Right ventricle myocardium superior (tissue), 1 donor: ENCODE measurements at regions not wholly inside any gene's neighbourhood (a gene's known extent, or its start where the extent isn't known, plus 50 kb on each side); places are given as distances from the start of the nearest gene placed in this dataset.
"Not testable (repeated sequence)": the region's sequence is repeated elsewhere in the genome, so short reads cannot be mapped to it uniquely, and the experiment has no call there.

ENCODE experiments used
- ATAC-seq: fragments of 200-7000 bp; cut with Tn5 transposase; one replicate; pipeline ENCODE4 v1.9.1; 2020; ENCODE audit warnings: mild to moderate bottlenecking; ENCODE audit not compliant: poor library complexity
- DNase-seq: peaks from one replicate; pipeline ENCODE4 v3.0.0-alpha.2; 2020
- intact Hi-C: fragments of 100-400 bp; cut with DNase I; formaldehyde crosslinking; loops from one replicate; pipeline ENCODE4 v1.11.2; 2022
- donor health status: DM: no; HTN: yes; CAD: no; lungs with severe emphysema.

DNA sequence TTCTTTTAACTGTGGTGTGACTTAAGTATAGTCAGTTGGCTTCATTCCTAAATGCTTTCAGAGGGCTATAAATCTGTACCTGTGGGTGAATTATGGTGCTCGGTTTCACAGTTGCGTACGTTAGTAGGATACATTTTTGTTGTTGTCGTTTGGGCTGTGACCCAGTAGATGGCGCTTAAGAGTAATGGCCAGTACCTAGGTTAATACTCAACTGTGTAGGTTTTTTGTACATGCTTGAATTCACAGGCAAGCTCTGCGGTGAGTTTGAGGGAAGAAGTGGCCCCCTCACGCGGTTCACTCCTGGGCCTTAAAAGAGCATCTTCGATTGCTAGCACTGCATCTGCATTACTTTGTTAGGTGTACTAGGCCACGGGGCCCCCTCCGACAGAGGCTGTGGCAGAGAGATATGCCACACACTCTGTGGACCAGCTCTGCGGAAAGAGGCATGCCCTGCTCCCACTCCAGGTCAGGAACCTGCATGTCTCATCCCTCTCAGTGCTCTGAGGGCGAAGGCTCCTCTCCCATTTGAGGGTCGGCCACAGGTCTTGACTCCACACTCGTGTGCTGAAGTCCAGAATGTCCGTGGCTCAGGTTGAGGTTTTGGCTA is 224.6 kb upstream of the TBL1Y start:
- intact Hi-C loops, ATAC-seq, DNase-seq: not testable (repeated sequence)

DNA sequence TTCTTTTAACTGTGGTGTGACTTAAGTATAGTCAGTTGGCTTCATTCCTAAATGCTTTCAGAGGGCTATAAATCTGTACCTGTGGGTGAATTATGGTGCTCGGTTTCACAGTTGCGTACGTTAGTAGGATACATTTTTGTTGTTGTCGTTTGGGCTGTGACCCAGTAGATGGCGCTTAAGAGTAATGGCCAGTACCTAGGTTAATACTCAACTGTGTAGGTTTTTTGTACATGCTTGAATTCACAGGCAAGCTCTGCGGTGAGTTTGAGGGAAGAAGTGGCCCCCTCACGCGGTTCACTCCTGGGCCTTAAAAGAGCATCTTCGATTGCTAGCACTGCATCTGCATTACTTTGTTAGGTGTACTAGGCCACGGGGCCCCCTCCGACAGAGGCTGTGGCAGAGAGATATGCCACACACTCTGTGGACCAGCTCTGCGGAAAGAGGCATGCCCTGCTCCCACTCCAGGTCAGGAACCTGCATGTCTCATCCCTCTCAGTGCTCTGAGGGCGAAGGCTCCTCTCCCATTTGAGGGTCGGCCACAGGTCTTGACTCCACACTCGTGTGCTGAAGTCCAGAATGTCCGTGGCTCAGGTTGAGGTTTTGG is 208.8 kb upstream of the TBL1Y start:
- intact Hi-C loops, ATAC-seq, DNase-seq: not testable (repeated sequence)

DNA sequence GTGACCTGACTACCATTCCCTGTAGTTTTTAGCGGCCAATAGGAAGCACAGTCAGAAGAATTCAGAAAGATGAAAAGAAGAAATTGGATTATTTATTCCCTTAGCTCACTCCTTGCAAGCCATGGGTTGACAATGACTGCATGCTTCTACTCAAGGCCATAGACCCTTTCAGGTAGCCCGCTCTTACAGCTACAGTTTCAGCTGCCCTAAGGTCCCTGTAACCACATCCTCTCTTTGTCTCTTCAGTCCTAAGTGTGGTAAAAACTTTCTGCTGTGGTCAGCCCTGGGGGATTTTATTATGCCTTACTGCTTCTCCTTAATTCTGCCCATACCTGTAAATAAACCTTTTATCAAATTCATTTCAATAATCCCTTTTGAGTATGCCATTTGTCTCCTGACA is 189.1 kb upstream of the TBL1Y start:
- ATAC-seq, intact Hi-C loops, DNase-seq: not testable (repeated sequence)

DNA sequence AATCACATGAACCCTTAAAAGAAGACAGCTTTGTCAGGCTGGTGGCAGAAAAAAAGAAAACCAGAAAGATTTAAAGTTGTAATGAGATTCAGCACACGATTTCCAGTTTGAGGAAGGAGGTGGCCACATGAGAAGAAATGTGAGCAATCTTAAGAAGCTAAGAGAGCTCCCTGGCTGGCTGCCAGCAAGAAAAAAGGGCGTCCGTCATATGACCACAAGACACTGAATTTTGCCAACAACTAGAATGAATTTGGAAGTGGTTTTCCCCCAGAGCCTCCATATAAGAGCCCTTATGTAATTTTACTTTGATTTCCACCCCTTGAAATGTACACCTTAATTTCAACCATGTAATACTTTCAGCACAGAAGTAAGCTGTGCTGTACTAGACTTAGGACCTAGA is 163.3 kb upstream of the TBL1Y start:
- DNase-seq, result peak; percentile 27
- intact Hi-C loops, ATAC-seq: not testable (repeated sequence)

DNA sequence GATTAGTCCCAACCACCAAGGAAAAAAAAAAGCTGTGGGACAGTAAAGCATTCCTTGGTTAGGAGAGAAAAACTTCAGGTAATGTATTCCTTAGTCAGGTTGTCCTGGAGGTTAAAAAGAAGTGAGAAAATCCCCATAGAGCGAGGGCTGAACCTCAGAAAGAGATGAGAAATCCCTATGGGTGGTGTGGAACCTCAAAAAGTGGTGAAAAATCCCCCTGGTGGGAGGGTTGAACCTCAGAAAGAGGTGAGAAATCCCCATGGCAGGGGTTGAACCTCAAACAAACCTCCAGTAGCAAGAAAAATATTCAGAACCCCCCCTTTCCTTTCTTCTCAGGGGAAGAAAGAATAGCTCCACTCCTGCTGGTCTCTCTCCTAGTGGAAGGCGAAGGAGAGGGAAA is 128.2 kb upstream of the TBL1Y start:
- intact Hi-C loops, result no loop called here
- DNase-seq (no peak), ATAC-seq (no peak)

DNA sequence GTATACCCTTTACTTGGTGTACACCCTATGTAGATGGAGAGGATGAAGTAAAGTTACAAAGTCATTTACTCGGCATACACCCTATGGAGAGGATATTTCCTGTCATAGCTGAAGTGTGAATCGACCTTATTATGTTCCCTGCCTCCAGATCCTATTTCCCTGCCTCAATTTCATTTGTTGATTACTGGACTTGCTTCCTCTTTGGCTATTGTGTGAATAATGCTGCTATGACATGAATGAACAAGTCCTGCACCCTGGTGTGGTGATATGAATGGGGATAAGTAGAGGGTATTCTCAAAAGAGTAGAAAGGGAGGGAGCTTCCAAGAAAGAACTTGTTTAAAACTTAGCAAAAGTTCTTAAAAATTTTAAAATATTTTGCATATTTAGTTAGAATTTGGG is 123.5 kb upstream of the TBL1Y start:
- ATAC-seq (no peak), DNase-seq (no peak)
- intact Hi-C loops, result no loop called here

DNA sequence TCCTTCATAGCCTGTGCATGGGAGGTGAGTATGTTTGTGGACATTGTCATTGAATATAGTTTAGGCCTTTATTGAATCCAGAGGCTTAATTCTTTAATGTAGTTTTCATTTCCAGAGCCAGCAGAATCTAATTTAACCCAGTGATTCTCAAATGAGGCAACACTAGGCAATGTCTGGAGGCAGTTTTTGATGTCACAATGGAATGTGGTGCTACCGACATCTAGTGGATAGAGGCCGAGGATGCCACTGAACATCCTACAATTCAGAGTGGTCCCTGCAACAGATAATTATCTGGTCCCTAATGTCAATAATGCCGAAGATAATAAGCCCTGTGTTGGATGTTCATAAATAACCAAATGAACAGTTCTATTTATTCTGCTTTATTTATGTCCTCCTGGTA is 98.9 kb upstream of the TBL1Y start:
- intact Hi-C loops, result no loop called here
- DNase-seq, result no peak
- no peak for ATAC-seq
